ENCODE measurements at regions not wholly inside any gene's neighbourhood (a gene's known extent, or its start where the extent isn't known, plus 50 kb on each side); places are given as distances from the start of the nearest gene placed in this dataset.

- no peaks in the 10 kb centered on the region for H4K20me1 ChIP-seq (ENCODE audit: insufficient read depth)
- H3K36me3 ChIP-seq (ENCODE audit: insufficient read depth) = no peaks in the 10 kb centered on the region
- no peaks in the 10 kb centered on the region for H3K79me2 ChIP-seq (ENCODE audit: insufficient read depth, low read depth)
- no peak overlapping the region for H3K4me3 ChIP-seq (IDR thresholded peaks at IDR 0.05; ENCODE audit: insufficient read depth, low read depth, low read length)
- no peak overlapping the region for H2AFZ ChIP-seq (ENCODE audit: low read depth)
- no peak overlapping the region for H3K27ac ChIP-seq
- no peak overlapping the region for H3K9ac ChIP-seq
- no peaks in the 10 kb centered on the region for H3K27me3 ChIP-seq (ENCODE audit: insufficient read depth, low read depth)
- no peak overlapping the region for H3K4me2 ChIP-seq
- TF ChIP-seq CTCF (conservative IDR thresholded peaks at IDR 0.05; ENCODE audit: low read depth, low read length) = no peak
- no peaks in the 10 kb centered on the region for H3K4me1 ChIP-seq (ENCODE audit: low read depth, poor library complexity, severe bottlenecking)
These were observed 67.6 kb downstream of the HTR1A start for GRCh38 chr5:63894690-63895089.

GRCh38 chr5:63878788-63879187 is 83.5 kb downstream of the HTR1A start:
- H3K27ac ChIP-seq = no peak overlapping the region
- no peak overlapping the region for H3K9ac ChIP-seq
- H3K36me3 ChIP-seq (ENCODE audit: insufficient read depth) = no peaks in the 10 kb centered on the region
- no peaks in the 10 kb centered on the region for H3K79me2 ChIP-seq (ENCODE audit: insufficient read depth, low read depth)
- no peaks in the 10 kb centered on the region for H3K27me3 ChIP-seq (ENCODE audit: insufficient read depth, low read depth)
- no peaks in the 10 kb centered on the region for H4K20me1 ChIP-seq (ENCODE audit: insufficient read depth)
- H2AFZ ChIP-seq (ENCODE audit: low read depth) = no peak overlapping the region
- no peak for TF ChIP-seq CTCF (conservative IDR thresholded peaks at IDR 0.05; ENCODE audit: low read depth, low read length)
- H3K4me3 ChIP-seq (IDR thresholded peaks at IDR 0.05; ENCODE audit: insufficient read depth, low read depth, low read length) = no peak overlapping the region
- no peak overlapping the region for H3K4me2 ChIP-seq
- no peaks in the 10 kb centered on the region for H3K4me1 ChIP-seq (ENCODE audit: low read depth, poor library complexity, severe bottlenecking)

GRCh38 chr5:63877961-63878360 is 84.3 kb downstream of the HTR1A start:
- no peak overlapping the region for H3K27ac ChIP-seq
- no peaks in the 10 kb centered on the region for H3K79me2 ChIP-seq (ENCODE audit: insufficient read depth, low read depth)
- no peaks in the 10 kb centered on the region for H3K4me1 ChIP-seq (ENCODE audit: low read depth, poor library complexity, severe bottlenecking)
- no peak overlapping the region for H3K4me3 ChIP-seq (IDR thresholded peaks at IDR 0.05; ENCODE audit: insufficient read depth, low read depth, low read length)
- H3K9ac ChIP-seq = no peak overlapping the region
- TF ChIP-seq CTCF (conservative IDR thresholded peaks at IDR 0.05; ENCODE audit: low read depth, low read length) = no peak
- no peak overlapping the region for H3K4me2 ChIP-seq
- H3K36me3 ChIP-seq (ENCODE audit: insufficient read depth) = no peaks in the 10 kb centered on the region
- no peaks in the 10 kb centered on the region for H4K20me1 ChIP-seq (ENCODE audit: insufficient read depth)
- H3K27me3 ChIP-seq (ENCODE audit: insufficient read depth, low read depth) = no peaks in the 10 kb centered on the region
- no peak overlapping the region for H2AFZ ChIP-seq (ENCODE audit: low read depth)

- no peak overlapping the region for H3K9ac ChIP-seq
- no peaks in the 10 kb centered on the region for H3K36me3 ChIP-seq (ENCODE audit: insufficient read depth)
- no peaks in the 10 kb centered on the region for H4K20me1 ChIP-seq (ENCODE audit: insufficient read depth)
- no peak overlapping the region for H3K4me3 ChIP-seq (IDR thresholded peaks at IDR 0.05; ENCODE audit: insufficient read depth, low read depth, low read length)
- no peak for TF ChIP-seq CTCF (conservative IDR thresholded peaks at IDR 0.05; ENCODE audit: low read depth, low read length)
- no peak overlapping the region for H2AFZ ChIP-seq (ENCODE audit: low read depth)
- no peak overlapping the region for H3K4me2 ChIP-seq
- H3K27ac ChIP-seq = no peak overlapping the region
- no peaks in the 10 kb centered on the region for H3K4me1 ChIP-seq (ENCODE audit: low read depth, poor library complexity, severe bottlenecking)
- H3K79me2 ChIP-seq (ENCODE audit: insufficient read depth, low read depth) = no peaks in the 10 kb centered on the region
- H3K27me3 ChIP-seq (ENCODE audit: insufficient read depth, low read depth) = no peaks in the 10 kb centered on the region
These were observed 101.9 kb downstream of the HTR1A start for GRCh38 chr5:63860379-63860778.

GRCh38 chr5:63854076-63854475 is 108.2 kb downstream of the HTR1A start:
- H3K36me3 ChIP-seq (ENCODE audit: insufficient read depth) = no peaks in the 10 kb centered on the region
- H3K9ac ChIP-seq = no peak overlapping the region
- no peaks in the 10 kb centered on the region for H3K79me2 ChIP-seq (ENCODE audit: insufficient read depth, low read depth)
- H3K4me2 ChIP-seq = no peak overlapping the region
- no peak overlapping the region for H2AFZ ChIP-seq (ENCODE audit: low read depth)
- no peaks in the 10 kb centered on the region for H4K20me1 ChIP-seq (ENCODE audit: insufficient read depth)
- no peaks in the 10 kb centered on the region for H3K4me1 ChIP-seq (ENCODE audit: low read depth, poor library complexity, severe bottlenecking)
- no peaks in the 10 kb centered on the region for H3K27me3 ChIP-seq (ENCODE audit: insufficient read depth, low read depth)
- no peak overlapping the region for H3K4me3 ChIP-seq (IDR thresholded peaks at IDR 0.05; ENCODE audit: insufficient read depth, low read depth, low read length)
- H3K27ac ChIP-seq = no peak overlapping the region
- no peak for TF ChIP-seq CTCF (conservative IDR thresholded peaks at IDR 0.05; ENCODE audit: low read depth, low read length)
